LNCaP clone FGC (cell line): ENCODE measurements at regions not wholly inside any gene's neighbourhood (a gene's known extent, or its start where the extent isn't known, plus 50 kb on each side); places are given as distances from the start of the nearest gene placed in this dataset.
A peak's percentile ranks its signal among the peaks of the same experiment; 100 is the strongest.

Experiments used
- DNase-seq: peaks from one replicate; pipeline ENCODE4 v3.0.0-alpha.2; 2011; ENCODE audit warnings: low read depth
- H3K4me3 ChIP-seq: 2 replicates; pipeline ENCODE4 v1.5.1; 2011; ENCODE audit warnings: mild to moderate bottlenecking, low read depth, low read length, control low read depth
- CTCF ChIP-seq: IDR thresholded peaks from 2 replicates; pipeline ENCODE4 v1.5.1; 2012; ENCODE audit warnings: mild to moderate bottlenecking; ENCODE audit not compliant: control insufficient read depth, insufficient read depth; ENCODE audit errors: extremely low read depth

- TF ChIP-seq CTCF: 0 out of 2 replicates have a peak, but pooled peaks have one; percentile 16
- peak overlapping the region; percentile 37 for H3K4me3 ChIP-seq
- DNase-seq: no peak
Observed at GRCh38 chr21:16070207-16070651, 340.4 kb downstream of the USP25 start.

GRCh38 chr21:16071092-16071491 is 341.3 kb downstream of the USP25 start:
- DNase-seq: no peak
- TF ChIP-seq CTCF: no peak

GRCh38 chr21:16071761-16072160 is 342.0 kb downstream of the USP25 start:
- DNase-seq: no peak
- H3K4me3 ChIP-seq: peak overlapping the region; percentile 37
- TF ChIP-seq CTCF: no peak

More at GRCh38 chr21:16071092-16071491, 341.3 kb downstream of the USP25 start:
- H3K4me3 ChIP-seq: peak overlapping the region; percentile 37

- peak overlapping the region; percentile 37 for H3K4me3 ChIP-seq
- no peak for TF ChIP-seq CTCF
Observed at GRCh38 chr21:16072221-16072620, 342.4 kb downstream of the USP25 start.

GRCh38 chr21:16072737-16073136 is 343.0 kb downstream of the USP25 start:
- no peak overlapping the region; the same call in 1 of the 2 replicates for H3K4me3 ChIP-seq
- no peak for TF ChIP-seq CTCF
- no peak for DNase-seq

More at GRCh38 chr21:16072221-16072620, 342.4 kb downstream of the USP25 start:
- DNase-seq: no peak

GRCh38 chr21:16073586-16073985 is 343.8 kb downstream of the USP25 start:
- no peak for DNase-seq

More at GRCh38 chr21:16073586-16073985, 343.8 kb downstream of the USP25 start:
- no peak overlapping the region for H3K4me3 ChIP-seq
- no peak for TF ChIP-seq CTCF
